SK-N-SH treated with all-trans-retinoic acid at 6 μM for 48 hours (cell line): ENCODE measurements at regions not wholly inside any gene's neighbourhood (a gene's known extent, or its start where the extent isn't known, plus 50 kb on each side); places are given as distances from the start of the nearest gene placed in this dataset.

Experiments
- ARNTL ChIP-seq: fragments of 450-650 bp; formaldehyde crosslinking; IDR thresholded peaks from 2 replicates; pipeline ENCODE4 v1.5.0; 2020; ENCODE audit warnings: low read depth, mild to moderate bottlenecking, moderate library complexity, borderline replicate concordance
- CREB5 ChIP-seq: fragments of 250-450 bp; sonication (Bioruptor Pico); IDR thresholded peaks from 2 replicates; pipeline ENCODE4 v1.5.1; 2020; ENCODE audit warnings: low read depth, mild to moderate bottlenecking, moderate library complexity
- CSDC2 ChIP-seq: fragments of 250-450 bp; sonication (Bioruptor Pico); IDR thresholded peaks from 2 replicates; pipeline ENCODE4 v1.5.0; 2020; ENCODE audit warnings: mild to moderate bottlenecking, moderate library complexity
- PATZ1 ChIP-seq: fragments of 250-450 bp; sonication (Bioruptor Pico); IDR thresholded peaks from 2 replicates; pipeline ENCODE4 v1.8.0; 2020; ENCODE audit warnings: mild to moderate bottlenecking, moderate library complexity, borderline replicate concordance
- PPARA ChIP-seq: fragments of 250-450 bp; sonication (Bioruptor Pico); IDR thresholded peaks from 2 replicates; pipeline ENCODE4 v1.5.0; 2020; ENCODE audit warnings: mild to moderate bottlenecking, borderline replicate concordance
- TOX ChIP-seq: fragments of 250-450 bp; sonication (Bioruptor Pico); IDR thresholded peaks from 2 replicates; pipeline ENCODE4 v1.8.0; 2021; ENCODE audit warnings: mild to moderate bottlenecking, moderate library complexity, borderline replicate concordance
- TSHZ2 ChIP-seq: fragments of 250-450 bp; sonication (Bioruptor Pico); IDR thresholded peaks from 2 replicates; pipeline ENCODE4 v1.5.0; 2020; ENCODE audit warnings: mild to moderate bottlenecking, moderate library complexity
- ZFP3 ChIP-seq: fragments of 250-450 bp; sonication (Bioruptor Pico); IDR thresholded peaks from 2 replicates; pipeline ENCODE4 v1.5.0; 2020; ENCODE audit warnings: mild to moderate bottlenecking, moderate library complexity
- ZFP30 ChIP-seq: fragments of 450-650 bp; formaldehyde crosslinking; IDR thresholded peaks from 2 replicates; pipeline ENCODE4 v1.5.0; 2022; ENCODE audit warnings: mild to moderate bottlenecking, moderate library complexity
- ZNF565 ChIP-seq: fragments of 450-650 bp; formaldehyde crosslinking; conservative IDR thresholded peaks from 2 replicates; pipeline ENCODE4 v1.5.0; 2020; ENCODE audit warnings: low read depth, mild to moderate bottlenecking, moderate library complexity

GRCh38 chr2:236505648-236506047 lies 64.0 kb upstream of the ACKR3 start:
- TF ChIP-seq ZNF565, result no peak
- no peak for TF ChIP-seq TSHZ2 (CRISPR knock-in tag)
- TF ChIP-seq PPARA (CRISPR knock-in tag), result no peak
- TF ChIP-seq PATZ1 (CRISPR knock-in tag), result no peak
- TF ChIP-seq ZFP3 (CRISPR knock-in tag), result no peak
- no peak for TF ChIP-seq CREB5 (CRISPR knock-in tag)
- TF ChIP-seq TOX (CRISPR knock-in tag), result no peak
- TF ChIP-seq ARNTL (CRISPR knock-in tag), result no peak
- TF ChIP-seq ZFP30 (CRISPR knock-in tag), result no peak
- no peak for TF ChIP-seq CSDC2 (CRISPR knock-in tag)
